Naive thymus-derived CD8-positive, alpha-beta T cell (primary cell): ENCODE measurements at regions not wholly inside any gene's neighbourhood (a gene's known extent, or its start where the extent isn't known, plus 50 kb on each side); places are given as distances from the start of the nearest gene placed in this dataset.
A peak's percentile ranks its signal among the peaks of the same experiment; 100 is the strongest.

Source experiments
- ATAC-seq, 2 donors: fragments of 150-1000 bp; cut with Tn5 transposase in 1 of 2; sonication (Bioruptor Pico), chemical (Tn5 transposase) in 1 of 2; 1 replicate in 1 of 2; 2 replicates in 1 of 2; pipeline ENCODE4 v1.10.0; 2021; ENCODE audit warnings: mild to moderate bottlenecking in 2 of 2, moderate library complexity in 2 of 2
- POLR2A ChIA-PET: fragments of 350-600 bp; sonication (Branson Sonifier 250); formaldehyde crosslinking; loops from one replicate; lab custom pipeline; 2021; ENCODE audit warnings: antibody characterized with exemption; lab: Charles Lee
- DNase-seq, 10 donors: peaks; one replicate each; pipeline versions ENCODE4 v3.0.0 to v3.0.0-alpha.2; 2020 to 2022
- H3K27ac Mint-ChIP-seq, 10 donors: one replicate each; pipeline ENCODE4 v1.8.0; 2020 to 2022; ENCODE audit warnings: mild to moderate bottlenecking in 10 of 10, mixed read lengths in 10 of 10, moderate library complexity in 4 of 10, inconsistent platforms in 1 of 10
- H3K27me3 Mint-ChIP-seq, 5 donors: one replicate each; pipeline ENCODE4 v1.8.0; 2021 to 2022; ENCODE audit warnings: mixed read lengths in 5 of 5
- H3K36me3 Mint-ChIP-seq, 3 donors: one replicate each; pipeline ENCODE4 v1.8.0; 2020 to 2022; ENCODE audit warnings: mixed read lengths in 3 of 3, mild to moderate bottlenecking in 2 of 3, inconsistent platforms in 1 of 3
- H3K4me1 Mint-ChIP-seq, 4 donors: one replicate each; pipeline ENCODE4 v1.8.0; 2021 to 2022; ENCODE audit warnings: mixed read lengths in 4 of 4
- H3K4me3 Mint-ChIP-seq, 10 donors: one replicate each; pipeline ENCODE4 v1.8.0; 2020 to 2022; ENCODE audit warnings: mild to moderate bottlenecking in 10 of 10, mixed read lengths in 10 of 10, moderate library complexity in 6 of 10, inconsistent platforms in 1 of 10
- H3K9me3 Mint-ChIP-seq, 9 donors: one replicate each; pipeline ENCODE4 v1.8.0; 2020 to 2022; ENCODE audit warnings: mixed read lengths in 9 of 9, mild to moderate bottlenecking in 3 of 9, inconsistent platforms in 1 of 9, moderate library complexity in 1 of 9

GRCh38 chr7:155213955-155214740 lies 83.5 kb upstream of the INSIG1 start:
- Mint-ChIP-seq H3K9me3 (no peaks in the 10 kb centered on the region), H3K27me3 (peaks cover 0 to 8% (median 2%) of the 10 kb centered on the region in 5 donors), H3K4me1 (no peaks in the 10 kb centered on the region), H3K36me3 (no peaks in the 10 kb centered on the region), H3K4me3 (no peak overlapping the region), H3K27ac (no peak overlapping the region)
- no peak for ATAC-seq
- no peak for DNase-seq
- POLR2A ChIA-PET, result interaction anchor here (1.3 to 1.6 kb wide), 2 partner anchors 9 to 83 kb away, joined by 3 read pairs; partner anchors contain the start of gene INSIG1

- H3K9me3 Mint-ChIP-seq, result no peaks in the 10 kb centered on the region
- H3K36me3 Mint-ChIP-seq, result no peaks in the 10 kb centered on the region
- POLR2A ChIA-PET, result no interaction called here
- H3K27me3 Mint-ChIP-seq, result peaks cover 0 to 8% (median 2%) of the 10 kb centered on the region in 5 donors
- H3K4me1 Mint-ChIP-seq, result no peaks in the 10 kb centered on the region
- no peak overlapping the region for H3K4me3 Mint-ChIP-seq
- peak overlapping the region in 1 of 10 donors; percentile 21 for H3K27ac Mint-ChIP-seq
- ATAC-seq (no peak), DNase-seq (no peak)
Measured at GRCh38 chr7:155215576-155216325, 81.9 kb upstream of the INSIG1 start.

GRCh38 chr7:155216475-155217272 lies 81.0 kb upstream of the INSIG1 start:
- POLR2A ChIA-PET, result no interaction called here
- no peaks in the 10 kb centered on the region for H3K36me3 Mint-ChIP-seq

GRCh38 chr7:155217634-155218033 lies 80.0 kb upstream of the INSIG1 start:
- Mint-ChIP-seq H3K9me3 (no peaks in the 10 kb centered on the region), H3K4me3 (no peak overlapping the region), H3K4me1 (no peaks in the 10 kb centered on the region), H3K27me3 (peaks cover 0 to 8% (median 2%) of the 10 kb centered on the region in 5 donors), H3K36me3 (no peaks in the 10 kb centered on the region), H3K27ac (no peak overlapping the region)
- POLR2A ChIA-PET, result no interaction called here
- ATAC-seq (no peak), DNase-seq (no peak)

More at GRCh38 chr7:155216475-155217272, 81.0 kb upstream of the INSIG1 start:
- ATAC-seq (no peak), DNase-seq (no peak)
- Mint-ChIP-seq H3K27me3 (peaks cover 0 to 8% (median 2%) of the 10 kb centered on the region in 5 donors), H3K27ac (peak overlapping the region in 1 of 10 donors; percentile 31), H3K9me3 (no peaks in the 10 kb centered on the region), H3K4me3 (no peak overlapping the region), H3K4me1 (no peaks in the 10 kb centered on the region)

GRCh38 chr7:155218276-155219153 lies 79.2 kb upstream of the INSIG1 start:
- H3K4me1 Mint-ChIP-seq, result no peaks in the 10 kb centered on the region
- peaks cover 0 to 8% (median 2%) of the 10 kb centered on the region in 5 donors for H3K27me3 Mint-ChIP-seq
- no peaks in the 10 kb centered on the region for H3K36me3 Mint-ChIP-seq
- H3K4me3 Mint-ChIP-seq, result no peak overlapping the region
- POLR2A ChIA-PET, result no interaction called here
- H3K9me3 Mint-ChIP-seq, result no peaks in the 10 kb centered on the region
- no peak for DNase-seq
- no peak overlapping the region for H3K27ac Mint-ChIP-seq
- ATAC-seq, result no peak

- POLR2A ChIA-PET, result no interaction called here
- Mint-ChIP-seq H3K27ac (peak overlapping the region in 1 of 10 donors; percentile 79), H3K4me3 (no peak overlapping the region), H3K9me3 (no peaks in the 10 kb centered on the region), H3K36me3 (no peaks in the 10 kb centered on the region), H3K4me1 (no peaks in the 10 kb centered on the region), H3K27me3 (peaks cover 0 to 5% (median 0%) of the 10 kb centered on the region in 5 donors)
- DNase-seq (no peak), ATAC-seq (no peak)
Measured at GRCh38 chr7:155219154-155219531, 78.5 kb upstream of the INSIG1 start.

GRCh38 chr7:155219947-155220769 lies 77.5 kb upstream of the INSIG1 start:
- Mint-ChIP-seq H3K36me3 (no peaks in the 10 kb centered on the region), H3K4me3 (no peak overlapping the region), H3K27me3 (peaks cover 0 to 2% (median 0%) of the 10 kb centered on the region in 5 donors), H3K9me3 (no peaks in the 10 kb centered on the region), H3K4me1 (no peaks in the 10 kb centered on the region), H3K27ac (no peak overlapping the region)
- DNase-seq (no peak), ATAC-seq (no peak)
- POLR2A ChIA-PET, result no interaction called here

- POLR2A ChIA-PET, result no interaction called here
- Mint-ChIP-seq H3K27ac (no peak overlapping the region), H3K4me3 (no peak overlapping the region), H3K27me3 (peaks cover under 1 to 6% (median 3%) of the 10 kb centered on the region in 5 donors), H3K36me3 (no peaks in the 10 kb centered on the region), H3K4me1 (peaks cover 0 to 2% (median under 1%) of the 10 kb centered on the region in 4 donors), H3K9me3 (no peaks in the 10 kb centered on the region)
- ATAC-seq (no peak), DNase-seq (no peak)
Measured at GRCh38 chr7:155220903-155221302, 76.8 kb upstream of the INSIG1 start.

GRCh38 chr7:155221547-155221946 lies 76.1 kb upstream of the INSIG1 start:
- no peaks in the 10 kb centered on the region for H3K9me3 Mint-ChIP-seq
- ATAC-seq, result no peak
- DNase-seq, result no peak
- H3K27me3 Mint-ChIP-seq, result peaks cover 2 to 10% (median 4%) of the 10 kb centered on the region in 5 donors
- H3K4me1 Mint-ChIP-seq, result peaks cover 0 to 3% (median under 1%) of the 10 kb centered on the region in 4 donors
- POLR2A ChIA-PET, result no interaction called here
- no peaks in the 10 kb centered on the region for H3K36me3 Mint-ChIP-seq
- no peak overlapping the region for H3K4me3 Mint-ChIP-seq
- H3K27ac Mint-ChIP-seq, result peak overlapping the region in 1 of 10 donors; percentile 37

GRCh38 chr7:155222061-155222460 lies 75.6 kb upstream of the INSIG1 start:
- H3K4me1 Mint-ChIP-seq, result peaks cover 0 to 4% (median under 1%) of the 10 kb centered on the region in 4 donors
- POLR2A ChIA-PET, result no interaction called here
- no peak overlapping the region for H3K27ac Mint-ChIP-seq
- DNase-seq, result no peak
- H3K4me3 Mint-ChIP-seq, result no peak overlapping the region
- peaks cover 2 to 10% (median 4%) of the 10 kb centered on the region in 5 donors for H3K27me3 Mint-ChIP-seq
- ATAC-seq, result no peak
- no peaks in the 10 kb centered on the region for H3K36me3 Mint-ChIP-seq
- no peaks in the 10 kb centered on the region for H3K9me3 Mint-ChIP-seq

GRCh38 chr7:155222573-155222972 lies 75.1 kb upstream of the INSIG1 start:
- ATAC-seq, result no peak
- POLR2A ChIA-PET, result no interaction called here
- H3K36me3 Mint-ChIP-seq, result no peaks in the 10 kb centered on the region

More at GRCh38 chr7:155222573-155222972, 75.1 kb upstream of the INSIG1 start:
- no peak for DNase-seq
- Mint-ChIP-seq H3K9me3 (no peaks in the 10 kb centered on the region), H3K4me1 (peaks cover 0 to 5% (median under 1%) of the 10 kb centered on the region in 4 donors), H3K4me3 (no peak overlapping the region), H3K27me3 (peaks cover 2 to 10% (median 4%) of the 10 kb centered on the region in 5 donors), H3K27ac (no peak overlapping the region)
